ENCODE measurements at regions not wholly inside any gene's neighbourhood (a gene's known extent, or its start where the extent isn't known, plus 50 kb on each side); places are given as distances from the start of the nearest gene placed in this dataset.

- ATAC-seq = no peak
Observed at GRCh38 chrX:94107981-94108380, 434.0 kb downstream of the FAM133A start.

GRCh38 chrX:94114362-94114761, 440.4 kb downstream of the FAM133A start:
- H3K9me3 ChIP-seq (ENCODE audit: low read length) = no peaks in the 10 kb centered on the region
- H2AFZ ChIP-seq (ENCODE audit: low read length) = no peak overlapping the region
- H3K4me2 ChIP-seq (ENCODE audit: low read length) = no peak overlapping the region
- intact Hi-C loops (cut with micrococcal nuclease) = no loop called here
- H3K27me3 ChIP-seq (ENCODE audit: low read length) = no peaks in the 10 kb centered on the region
- BruUV-seq (replicated peaks) = no TSS peak
- no peaks in the 10 kb centered on the region for H3K36me3 ChIP-seq (ENCODE audit: low read depth, low read length)
- ChIA-PET POLR2A (ENCODE audit: unreplicated experiment) (no interaction called here), CTCF (no interaction called here)
- H3K4me1 ChIP-seq (ENCODE audit: insufficient read depth, low read length) = no peaks in the 10 kb centered on the region
- H4K20me1 ChIP-seq (ENCODE audit: low read length) = no peaks in the 10 kb centered on the region
- no peak overlapping the region for H3K9ac ChIP-seq (ENCODE audit: low read length)
- ATAC-seq (no peak), DNase-seq (no peak)
- TF ChIP-seq EZH2 (IDR thresholded peaks at IDR 0.05; ENCODE audit: low read length, unreplicated experiment) (no peak), EZH2phosphoT487 (IDR thresholded peaks at IDR 0.05; ENCODE audit: borderline replicate concordance, low read length) (no peak)
- no peaks in the 10 kb centered on the region for H3K79me2 ChIP-seq (ENCODE audit: low read length)
- no peaks in the 10 kb centered on the region for H3F3A ChIP-seq (ENCODE audit: low read length, unreplicated experiment)
- H3K9me2 ChIP-seq (replicated peaks; ENCODE audit: low read length) = no peaks in the 10 kb centered on the region
- no peak overlapping the region for H3K27ac ChIP-seq (ENCODE audit: low read length)
- no peak overlapping the region for H3K4me3 ChIP-seq (ENCODE audit: low read length)

More at GRCh38 chrX:94107981-94108380, 434.0 kb downstream of the FAM133A start:
- no TSS peak for BruUV-seq (replicated peaks)
- Histone ChIP-seq H3K36me3 (ENCODE audit: low read depth, low read length) (no peaks in the 10 kb centered on the region), H3F3A (ENCODE audit: low read length, unreplicated experiment) (no peaks in the 10 kb centered on the region), H3K27ac (ENCODE audit: low read length) (no peak overlapping the region), H3K4me3 (ENCODE audit: low read length) (peak overlapping the region; percentile 40; the same call in 1 of the 2 replicates), H3K79me2 (ENCODE audit: low read length) (no peaks in the 10 kb centered on the region), H3K9ac (ENCODE audit: low read length) (no peak overlapping the region), H3K9me2 (replicated peaks; ENCODE audit: low read length) (no peaks in the 10 kb centered on the region), H3K9me3 (ENCODE audit: low read length) (no peaks in the 10 kb centered on the region), H3K4me1 (ENCODE audit: insufficient read depth, low read length) (no peaks in the 10 kb centered on the region), H3K27me3 (ENCODE audit: low read length) (no peaks in the 10 kb centered on the region), H2AFZ (ENCODE audit: low read length) (no peak overlapping the region), H4K20me1 (ENCODE audit: low read length) (no peaks in the 10 kb centered on the region), H3K4me2 (ENCODE audit: low read length) (0 out of 2 replicates have a peak overlapping the region, but pooled peaks have one; percentile 42)
- CTCF ChIA-PET = no interaction called here
- POLR2A ChIA-PET (ENCODE audit: unreplicated experiment) = no interaction called here
- peak; percentile 15 for DNase-seq
- TF ChIP-seq EZH2 (IDR thresholded peaks at IDR 0.05; ENCODE audit: low read length, unreplicated experiment) (no peak), CTCF (conservative IDR thresholded peaks at IDR 0.05; ENCODE audit: low read depth, low read length) (peak; percentile 54), EZH2phosphoT487 (IDR thresholded peaks at IDR 0.05; ENCODE audit: borderline replicate concordance, low read length) (no peak)
- intact Hi-C loops (cut with micrococcal nuclease) = no loop called here

- BruUV-seq (replicated peaks) = no TSS peak
- CTCF ChIA-PET = no interaction called here
- no peaks in the 10 kb centered on the region for H3K36me3 ChIP-seq (ENCODE audit: low read depth, low read length)
Observed at GRCh38 chrX:94121799-94122198, 447.8 kb downstream of the FAM133A start.

More at GRCh38 chrX:94121799-94122198, 447.8 kb downstream of the FAM133A start:
- ATAC-seq = no peak
- Histone ChIP-seq H3K27me3 (ENCODE audit: low read length) (no peaks in the 10 kb centered on the region), H3K4me3 (ENCODE audit: low read length) (no peak overlapping the region), H3F3A (ENCODE audit: low read length, unreplicated experiment) (no peaks in the 10 kb centered on the region), H3K4me1 (ENCODE audit: insufficient read depth, low read length) (no peaks in the 10 kb centered on the region), H3K79me2 (ENCODE audit: low read length) (no peaks in the 10 kb centered on the region), H4K20me1 (ENCODE audit: low read length) (no peaks in the 10 kb centered on the region), H3K9me2 (replicated peaks; ENCODE audit: low read length) (no peaks in the 10 kb centered on the region), H3K4me2 (ENCODE audit: low read length) (no peak overlapping the region), H3K27ac (ENCODE audit: low read length) (no peak overlapping the region), H2AFZ (ENCODE audit: low read length) (no peak overlapping the region), H3K9ac (ENCODE audit: low read length) (no peak overlapping the region), H3K9me3 (ENCODE audit: low read length) (no peaks in the 10 kb centered on the region)
- TF ChIP-seq EZH2phosphoT487 (IDR thresholded peaks at IDR 0.05; ENCODE audit: borderline replicate concordance, low read length) (no peak), CTCF (conservative IDR thresholded peaks at IDR 0.05; ENCODE audit: low read depth, low read length) (no peak), EZH2 (IDR thresholded peaks at IDR 0.05; ENCODE audit: low read length, unreplicated experiment) (no peak)
- no peak for DNase-seq
- POLR2A ChIA-PET (ENCODE audit: unreplicated experiment) = no interaction called here
- intact Hi-C loops (cut with micrococcal nuclease) = no loop called here
